ENCODE measurements at regions not wholly inside any gene's neighbourhood (a gene's known extent, or its start where the extent isn't known, plus 50 kb on each side); places are given as distances from the start of the nearest gene placed in this dataset.

GRCh38 chr13:100988921-100989320 is 314.3 kb upstream of the TMTC4 start:
- TF ChIP-seq, protein P1, sequence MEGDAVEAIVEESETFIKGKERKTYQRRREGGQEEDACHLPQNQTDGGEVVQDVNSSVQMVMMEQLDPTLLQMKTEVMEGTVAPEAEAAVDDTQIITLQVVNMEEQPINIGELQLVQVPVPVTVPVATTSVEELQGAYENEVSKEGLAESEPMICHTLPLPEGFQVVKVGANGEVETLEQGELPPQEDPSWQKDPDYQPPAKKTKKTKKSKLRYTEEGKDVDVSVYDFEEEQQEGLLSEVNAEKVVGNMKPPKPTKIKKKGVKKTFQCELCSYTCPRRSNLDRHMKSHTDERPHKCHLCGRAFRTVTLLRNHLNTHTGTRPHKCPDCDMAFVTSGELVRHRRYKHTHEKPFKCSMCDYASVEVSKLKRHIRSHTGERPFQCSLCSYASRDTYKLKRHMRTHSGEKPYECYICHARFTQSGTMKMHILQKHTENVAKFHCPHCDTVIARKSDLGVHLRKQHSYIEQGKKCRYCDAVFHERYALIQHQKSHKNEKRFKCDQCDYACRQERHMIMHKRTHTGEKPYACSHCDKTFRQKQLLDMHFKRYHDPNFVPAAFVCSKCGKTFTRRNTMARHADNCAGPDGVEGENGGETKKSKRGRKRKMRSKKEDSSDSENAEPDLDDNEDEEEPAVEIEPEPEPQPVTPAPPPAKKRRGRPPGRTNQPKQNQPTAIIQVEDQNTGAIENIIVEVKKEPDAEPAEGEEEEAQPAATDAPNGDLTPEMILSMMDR (IDR thresholded peaks at IDR 0.05; ENCODE audit: low read depth, low read length, missing input control), result no peak
- no peak for TF ChIP-seq RAD21 (IDR thresholded peaks at IDR 0.05)

All from liver (tissue), 3 donors.